ENCODE measurements at regions not wholly inside any gene's neighbourhood (a gene's known extent, or its start where the extent isn't known, plus 50 kb on each side); places are given as distances from the start of the nearest gene placed in this dataset.

DNA sequence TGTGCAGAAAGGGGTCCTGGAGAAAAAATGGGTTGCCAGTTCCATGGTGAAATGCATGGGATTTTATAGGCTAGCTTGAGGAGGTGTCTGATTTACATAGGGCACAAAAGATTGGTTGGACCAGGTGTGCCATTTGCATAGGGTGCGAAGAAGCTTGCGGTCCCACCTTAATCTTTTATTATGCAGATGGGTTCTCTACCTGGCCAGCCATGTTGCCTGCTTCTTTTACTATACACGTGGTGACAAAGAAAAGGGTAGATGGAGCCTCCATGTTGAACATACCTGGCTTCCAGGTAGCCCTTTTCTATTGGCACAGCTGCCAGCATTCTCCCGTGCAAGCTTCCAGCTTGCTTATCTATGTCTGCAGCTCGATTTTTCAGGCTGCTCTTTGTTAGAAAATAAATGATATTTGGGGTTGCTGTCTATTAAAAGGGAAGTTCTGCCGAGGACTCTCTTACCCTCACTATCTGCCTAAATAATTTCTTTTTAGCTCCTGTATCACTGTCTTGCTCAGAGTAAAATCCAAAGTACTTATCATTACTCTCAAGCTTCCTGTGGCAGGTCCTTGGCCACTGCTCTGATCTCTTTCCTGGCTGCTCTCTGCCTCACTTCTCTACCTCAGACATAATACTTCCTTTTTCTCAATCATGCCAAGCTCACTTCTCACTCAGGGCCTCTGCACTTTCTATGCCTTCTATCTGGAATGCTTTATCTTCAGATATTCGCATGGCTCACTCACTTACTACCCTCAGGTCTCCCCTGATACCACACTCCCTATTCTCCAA lies 216.0 kb upstream of the DAAM1 start:
- no peak for TF ChIP-seq POLR2AphosphoS5 (IDR thresholded peaks at IDR 0.05; ENCODE audit: low read depth, low read length)
- no peak for TF ChIP-seq POLR2A (IDR thresholded peaks at IDR 0.05; ENCODE audit: low read depth, low read length)
- TF ChIP-seq TAF1 (IDR thresholded peaks at IDR 0.05; ENCODE audit: borderline replicate concordance, low read depth, low read length) = no peak
